ENCODE measurements at regions not wholly inside any gene's neighbourhood (a gene's known extent, or its start where the extent isn't known, plus 50 kb on each side); places are given as distances from the start of the nearest gene placed in this dataset.

DNA sequence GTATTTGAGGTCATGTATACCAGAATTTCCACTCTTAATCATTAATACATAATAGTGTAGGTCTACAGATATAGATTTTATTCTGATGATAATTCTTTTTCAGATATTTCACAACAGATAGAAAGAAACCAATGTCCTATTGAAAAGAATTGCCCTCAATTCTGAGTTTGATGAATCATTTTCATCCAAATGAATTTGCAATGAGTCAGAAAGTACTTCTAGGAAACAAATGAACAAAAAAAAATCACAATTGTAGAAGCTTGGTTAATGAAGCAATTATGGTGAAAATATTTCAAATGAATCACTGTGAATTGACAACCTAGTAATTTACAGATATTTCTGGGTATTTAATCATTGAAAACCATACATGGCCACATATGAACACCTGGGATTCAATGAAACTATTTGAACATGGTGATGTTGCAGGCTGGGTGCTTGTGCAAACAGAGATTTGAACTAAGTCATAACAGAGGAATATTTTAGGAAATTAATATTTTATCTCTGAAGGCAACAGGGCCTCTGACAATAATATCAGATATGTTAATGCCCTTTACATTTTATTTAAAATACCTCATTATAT is 360.9 kb downstream of the SLITRK5 start:
- TF ChIP-seq CTCF (IDR thresholded peaks at IDR 0.05) = no peak
- TF ChIP-seq POLR2A (IDR thresholded peaks at IDR 0.05) = no peak

Data from thyroid gland (tissue), 4 donors.